ENCODE measurements at regions not wholly inside any gene's neighbourhood (a gene's known extent, or its start where the extent isn't known, plus 50 kb on each side); places are given as distances from the start of the nearest gene placed in this dataset.

DNA sequence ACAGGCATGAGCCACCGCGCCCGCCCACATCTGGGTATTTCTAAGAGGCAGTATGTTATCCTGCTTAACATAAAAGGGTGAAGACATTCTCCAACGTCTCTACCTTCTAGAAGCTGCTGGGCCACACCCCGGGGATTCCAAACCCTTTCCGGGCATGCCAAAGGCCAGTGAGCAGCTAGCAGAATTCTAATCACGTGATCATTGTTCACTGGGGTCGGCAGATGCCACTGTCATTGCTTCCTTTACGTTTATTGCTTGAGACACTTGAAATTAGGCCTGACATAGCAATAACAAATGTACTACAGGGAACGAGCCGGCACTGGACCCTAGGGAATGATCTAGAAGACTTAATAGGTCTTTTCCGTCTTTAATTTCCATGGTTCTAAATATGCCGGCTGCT lies 141.2 kb upstream of the ZFHX3 start:
- Histone ChIP-seq H3K9me3 (no peaks in the 10 kb centered on the region), H3K27me3 (no peaks in the 10 kb centered on the region), H3K27ac (no peak overlapping the region), H3K4me1 (peaks cover 0 to under 1% (median 0%) of the 10 kb centered on the region in 4 donors), H3K4me3 (no peak overlapping the region), H3K36me3 (no peaks in the 10 kb centered on the region)
- 74 to 79% methylated on average over 13 of the region's 13 CpGs for WGBS, 2 donors
- TF ChIP-seq, protein P1, sequence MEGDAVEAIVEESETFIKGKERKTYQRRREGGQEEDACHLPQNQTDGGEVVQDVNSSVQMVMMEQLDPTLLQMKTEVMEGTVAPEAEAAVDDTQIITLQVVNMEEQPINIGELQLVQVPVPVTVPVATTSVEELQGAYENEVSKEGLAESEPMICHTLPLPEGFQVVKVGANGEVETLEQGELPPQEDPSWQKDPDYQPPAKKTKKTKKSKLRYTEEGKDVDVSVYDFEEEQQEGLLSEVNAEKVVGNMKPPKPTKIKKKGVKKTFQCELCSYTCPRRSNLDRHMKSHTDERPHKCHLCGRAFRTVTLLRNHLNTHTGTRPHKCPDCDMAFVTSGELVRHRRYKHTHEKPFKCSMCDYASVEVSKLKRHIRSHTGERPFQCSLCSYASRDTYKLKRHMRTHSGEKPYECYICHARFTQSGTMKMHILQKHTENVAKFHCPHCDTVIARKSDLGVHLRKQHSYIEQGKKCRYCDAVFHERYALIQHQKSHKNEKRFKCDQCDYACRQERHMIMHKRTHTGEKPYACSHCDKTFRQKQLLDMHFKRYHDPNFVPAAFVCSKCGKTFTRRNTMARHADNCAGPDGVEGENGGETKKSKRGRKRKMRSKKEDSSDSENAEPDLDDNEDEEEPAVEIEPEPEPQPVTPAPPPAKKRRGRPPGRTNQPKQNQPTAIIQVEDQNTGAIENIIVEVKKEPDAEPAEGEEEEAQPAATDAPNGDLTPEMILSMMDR (IDR thresholded peaks at IDR 0.05), result no peak
- TF ChIP-seq POLR2A (IDR thresholded peaks at IDR 0.05) (no peak), EP300 (IDR thresholded peaks at IDR 0.05) (no peak), POLR2AphosphoS5 (IDR thresholded peaks at IDR 0.05) (no peak)
- DNase-seq, result no peak
- ATAC-seq (ENCODE audit: low FRiP score in 2 of 2), result no peak

DNA sequence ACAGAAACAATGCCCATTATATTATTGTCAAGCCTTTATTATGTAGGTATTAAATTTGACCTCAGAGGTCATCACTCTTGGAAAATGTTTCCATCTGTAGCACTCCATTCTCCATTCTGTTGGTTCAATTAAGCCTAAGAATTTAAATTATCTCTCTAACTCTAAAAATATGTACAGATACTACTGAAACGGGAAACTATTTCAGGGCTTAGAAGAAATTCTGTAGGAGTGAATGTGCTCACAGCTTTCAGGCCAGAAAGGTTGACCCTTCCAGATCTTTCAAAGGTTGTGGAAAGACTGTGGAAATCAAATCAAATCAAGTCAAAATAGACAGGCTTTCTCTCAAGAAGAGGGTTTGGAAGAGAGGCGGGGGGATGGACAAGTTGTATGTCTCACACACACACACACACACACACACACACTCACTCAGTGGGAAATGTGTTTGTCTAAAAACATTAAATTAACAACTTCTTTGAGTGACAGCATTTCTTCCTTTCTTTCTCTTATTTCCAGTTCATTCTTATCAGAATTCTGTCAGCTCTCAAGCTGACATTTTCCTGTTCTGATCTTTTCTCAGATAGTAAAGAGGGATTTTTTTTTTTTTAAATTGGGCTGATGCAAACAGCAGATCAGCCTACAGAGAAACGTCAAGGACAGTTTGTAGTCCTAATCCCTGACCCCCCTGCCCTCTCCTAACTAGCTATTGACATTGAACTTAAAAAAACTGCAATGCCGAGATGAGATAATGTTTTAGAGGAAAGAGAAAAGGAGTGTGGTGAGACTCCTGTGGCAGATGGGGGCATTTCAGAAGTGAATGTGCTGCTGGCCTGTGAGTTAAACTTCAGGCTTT lies 139.0 kb upstream of the ZFHX3 start:
- H3K4me3 ChIP-seq, result no peak overlapping the region
- ATAC-seq (ENCODE audit: low FRiP score in 2 of 2), result no peak
- H3K36me3 ChIP-seq, result no peaks in the 10 kb centered on the region
- TF ChIP-seq, protein P1 (IDR thresholded peaks at IDR 0.05), result no peak
- TF ChIP-seq POLR2AphosphoS5 (IDR thresholded peaks at IDR 0.05) (no peak), EP300 (IDR thresholded peaks at IDR 0.05) (no peak), POLR2A (IDR thresholded peaks at IDR 0.05) (no peak)
- peaks cover 0 to 9% (median 5%) of the 10 kb centered on the region in 4 donors for H3K4me1 ChIP-seq
- no peak for DNase-seq
- no peak overlapping the region for H3K27ac ChIP-seq
- H3K27me3 ChIP-seq, result no peaks in the 10 kb centered on the region
- H3K9me3 ChIP-seq, result no peaks in the 10 kb centered on the region
- WGBS, 2 donors, result 52 to 58% methylated on average over 4 of the region's 4 CpGs

DNA sequence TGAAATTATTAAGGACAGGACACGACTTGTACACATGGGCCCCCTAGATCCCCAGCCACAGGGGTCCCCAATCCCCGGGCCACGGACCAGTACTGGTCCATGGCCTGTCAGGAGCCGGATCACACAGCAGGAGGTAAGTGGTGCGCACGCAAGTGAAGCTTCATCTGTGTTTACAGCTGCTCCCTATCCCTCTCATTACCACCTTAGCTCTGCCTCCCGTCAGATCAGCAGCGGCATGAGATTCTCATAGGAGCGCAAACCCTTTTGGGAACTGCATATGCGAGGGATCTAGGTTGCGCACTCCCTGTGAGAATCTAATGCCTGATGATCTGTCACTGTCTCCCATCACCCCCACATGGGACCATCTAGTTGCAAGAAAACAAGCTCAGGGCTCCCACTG lies 137.8 kb upstream of the ZFHX3 start:
- peaks cover 0 to 9% (median 5%) of the 10 kb centered on the region in 4 donors for H3K4me1 ChIP-seq
- whole genome bisulfite sequencing, 2 donors, result 87 to 97% methylated on average over 11 of the region's 11 CpGs
- H3K9me3 ChIP-seq, result no peaks in the 10 kb centered on the region
- H3K27ac ChIP-seq, result no peak overlapping the region
- DNase-seq (peak in 1 of 2 donors; percentile 20), ATAC-seq (ENCODE audit: low FRiP score in 2 of 2) (no peak)
- H3K27me3 ChIP-seq, result no peaks in the 10 kb centered on the region
- no peaks in the 10 kb centered on the region for H3K36me3 ChIP-seq
- no peak for TF ChIP-seq POLR2AphosphoS5 (IDR thresholded peaks at IDR 0.05)
- TF ChIP-seq, protein P1 (IDR thresholded peaks at IDR 0.05), result no peak
- no peak for TF ChIP-seq POLR2A (IDR thresholded peaks at IDR 0.05)
- no peak for TF ChIP-seq EP300 (IDR thresholded peaks at IDR 0.05)
- no peak overlapping the region for H3K4me3 ChIP-seq

DNA sequence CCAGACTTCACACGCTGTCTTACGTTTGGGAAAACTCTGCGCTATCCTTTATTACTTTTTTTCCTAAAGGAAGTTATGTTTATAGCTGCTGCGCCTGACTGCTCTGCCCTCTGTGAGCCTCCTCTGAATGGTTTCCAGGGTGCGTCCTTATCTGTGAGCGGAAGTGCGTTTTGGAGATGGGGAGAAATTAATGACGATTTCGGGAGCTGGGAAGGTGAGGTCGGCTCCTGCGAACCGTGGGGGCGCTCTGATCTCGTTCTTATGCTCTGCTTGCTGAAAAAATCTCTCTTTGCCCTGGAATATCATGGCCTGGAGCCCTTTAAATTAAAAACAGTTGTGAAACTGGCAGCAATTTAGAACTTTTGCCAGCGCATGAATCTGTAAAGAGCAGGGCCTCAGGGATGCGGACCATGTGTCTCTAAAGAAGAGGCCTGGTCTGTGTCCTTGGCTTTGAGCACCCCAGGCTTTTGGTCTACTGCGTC lies 135.7 kb upstream of the ZFHX3 start:
- TF ChIP-seq POLR2A (IDR thresholded peaks at IDR 0.05) (no peak), EP300 (IDR thresholded peaks at IDR 0.05) (no peak), POLR2AphosphoS5 (IDR thresholded peaks at IDR 0.05) (no peak)
- TF ChIP-seq, protein P1 (IDR thresholded peaks at IDR 0.05), result no peak
- no peaks in the 10 kb centered on the region for H3K27me3 ChIP-seq
- ATAC-seq (ENCODE audit: low FRiP score in 2 of 2), result peak in 1 of 2 donors; percentile 49
- H3K4me3 ChIP-seq, result no peak overlapping the region
- WGBS, 2 donors, result 51 to 54% methylated on average over 17 of the region's 17 CpGs
- peak overlapping the region in 1 of 4 donors; percentile 11 for H3K27ac ChIP-seq
- no peak for DNase-seq
- no peaks in the 10 kb centered on the region for H3K9me3 ChIP-seq
- H3K4me1 ChIP-seq, result peaks cover 0 to 9% (median 5%) of the 10 kb centered on the region in 4 donors
- no peaks in the 10 kb centered on the region for H3K36me3 ChIP-seq

All from upper lobe of left lung (tissue), 6 donors.